ENCODE measurements at regions not wholly inside any gene's neighbourhood (a gene's known extent, or its start where the extent isn't known, plus 50 kb on each side); places are given as distances from the start of the nearest gene placed in this dataset.

- no peak for TF ChIP-seq POLR2A (IDR thresholded peaks at IDR 0.05; ENCODE audit: low read length)
- TF ChIP-seq GATA1 (IDR thresholded peaks at IDR 0.05; ENCODE audit: low read depth, low read length), result no peak
Measured at GRCh38 chr12:98424726-98425401, 90.5 kb upstream of the TMPO start.
